ENCODE measurements at regions not wholly inside any gene's neighbourhood (a gene's known extent, or its start where the extent isn't known, plus 50 kb on each side); places are given as distances from the start of the nearest gene placed in this dataset.

- Histone ChIP-seq H3T11ph (ENCODE audit: low read length) (no peak overlapping the region), H2BK15ac (ENCODE audit: low read depth, low read length) (no peak overlapping the region), H4K91ac (ENCODE audit: insufficient read length, low read depth, low read length) (no peak overlapping the region), H2BK5ac (ENCODE audit: insufficient read length, low read length) (no peak overlapping the region), H2AFZ (ENCODE audit: low read length) (no peak overlapping the region), H3K23me2 (ENCODE audit: insufficient read length, low read depth, low read length, poor library complexity, severe bottlenecking) (no peaks in the 10 kb centered on the region), H3K79me2 (ENCODE audit: insufficient read depth, low read length) (no peaks in the 10 kb centered on the region), H4K20me1 (ENCODE audit: control insufficient read depth, insufficient read depth, insufficient read length) (no peaks in the 10 kb centered on the region), H3K23ac (ENCODE audit: insufficient read length, low read depth, low read length) (no peak overlapping the region), H3K18ac (ENCODE audit: insufficient read length, low read depth, low read length) (no peak overlapping the region), H3K79me1 (ENCODE audit: insufficient read depth, low read depth, low read length, poor library complexity, severe bottlenecking) (no peaks in the 10 kb centered on the region), H3K14ac (ENCODE audit: insufficient read depth, low read length) (no peak overlapping the region), H3K4ac (ENCODE audit: low read depth, low read length) (no peak overlapping the region), H2AK5ac (ENCODE audit: insufficient read length, low read length) (no peak overlapping the region), H3K27me3 (ENCODE audit: insufficient read depth, low read length) (no peaks in the 10 kb centered on the region), H4K5ac (ENCODE audit: insufficient read length, low read depth, low read length) (no peak overlapping the region), H3K56ac (ENCODE audit: insufficient read length, low read depth, low read length) (no peak overlapping the region), H2BK120ac (ENCODE audit: low read depth, low read length, poor library complexity, severe bottlenecking) (no peak overlapping the region), H2BK12ac (ENCODE audit: insufficient read length, low read depth, low read length) (no peak overlapping the region), H3K27ac (ENCODE audit: insufficient read length, low read depth, low read length) (no peak overlapping the region), H3K9ac (ENCODE audit: extremely low read depth, insufficient read length, low read length) (no peak overlapping the region), H3K9me3 (ENCODE audit: control insufficient read depth, low read depth, low read length) (no peaks in the 10 kb centered on the region), H2BK20ac (ENCODE audit: low read depth, low read length, poor library complexity, severe bottlenecking) (no peak overlapping the region), H3K4me2 (ENCODE audit: insufficient read depth, insufficient read length, low read length) (no peak overlapping the region), H4K8ac (replicated peaks; ENCODE audit: insufficient read length, low read depth, low read length) (no peak overlapping the region), H3K4me1 (ENCODE audit: insufficient read depth, low read length) (no peaks in the 10 kb centered on the region)
- WGBS (ENCODE audit: extremely low coverage, insufficient read length, low lambda C conversion rate), result no CpG with 5 or more reads among the region's 3 CpGs
- no peak for TF ChIP-seq CTCF (conservative IDR thresholded peaks at IDR 0.05)
- no peaks in the 10 kb centered on the region for H3K4me1 Mint-ChIP-seq
- H3K36me3 Mint-ChIP-seq (ENCODE audit: insufficient read depth in 1 of 3, low read depth in 3 of 3), result no peaks in the 10 kb centered on the region
- no peak overlapping the region for H3K4me3 Mint-ChIP-seq
- no peaks in the 10 kb centered on the region for H3K27me3 Mint-ChIP-seq (ENCODE audit: low read depth)
- no peak overlapping the region for H3K27ac Mint-ChIP-seq
- no peak for DNase-seq
- no peaks in the 10 kb centered on the region for H3K9me3 Mint-ChIP-seq
Observed at GRCh38 chr11:97800891-97801290, 1219.9 kb upstream of the CNTN5 start.
